HK-2 (cell line): ENCODE measurements at regions not wholly inside any gene's neighbourhood (a gene's known extent, or its start where the extent isn't known, plus 50 kb on each side); places are given as distances from the start of the nearest gene placed in this dataset.
"Not testable (repeated sequence)": the region's sequence is repeated elsewhere in the genome, so short reads cannot be mapped to it uniquely, and the experiment has no call there.

Experiments used
- DNase-seq: peaks from one replicate; pipeline ENCODE4 v3.0.0-alpha.2; 2018; ENCODE audit not compliant: unreplicated experiment

GRCh38 chrX:35221391-35221790 is 278.8 kb downstream of the FAM47B start:
- DNase-seq, result not testable (repeated sequence)

- no peak for DNase-seq
Observed at GRCh38 chrX:35244088-35244741, 301.6 kb downstream of the FAM47B start.

- no peak for DNase-seq
Observed at GRCh38 chrX:35244796-35245508, 302.4 kb downstream of the FAM47B start.

GRCh38 chrX:35251226-35251625 is 308.6 kb downstream of the FAM47B start:
- no peak for DNase-seq

GRCh38 chrX:35276115-35276514 is 333.5 kb downstream of the FAM47B start:
- no peak for DNase-seq

- DNase-seq, result no peak
Observed at GRCh38 chrX:35285289-35285962, 342.8 kb downstream of the FAM47B start.

GRCh38 chrX:35288657-35289056 is 346.1 kb downstream of the FAM47B start:
- DNase-seq, result no peak

GRCh38 chrX:35289952-35290351 is 347.4 kb downstream of the FAM47B start:
- no peak for DNase-seq

- DNase-seq, result no peak
Observed at GRCh38 chrX:35291013-35291412, 348.4 kb downstream of the FAM47B start.

GRCh38 chrX:35292522-35292921 is 349.9 kb downstream of the FAM47B start:
- DNase-seq, result no peak

GRCh38 chrX:35305037-35305436 is 362.4 kb downstream of the FAM47B start:
- DNase-seq, result not testable (repeated sequence)

GRCh38 chrX:35339796-35340195 is 397.2 kb downstream of the FAM47B start:
- DNase-seq, result no peak

- DNase-seq, result no peak
Observed at GRCh38 chrX:35340465-35340864, 397.9 kb downstream of the FAM47B start.

- DNase-seq, result no peak
Observed at GRCh38 chrX:35351212-35351611, 408.6 kb downstream of the FAM47B start.

- no peak for DNase-seq
Observed at GRCh38 chrX:35351795-35352483, 409.3 kb downstream of the FAM47B start.

- DNase-seq, result no peak
Observed at GRCh38 chrX:35357656-35358055, 415.1 kb downstream of the FAM47B start.

- DNase-seq, result no peak
Observed at GRCh38 chrX:35362866-35363265, 420.3 kb downstream of the FAM47B start.

GRCh38 chrX:35374116-35374515 is 424.0 kb upstream of the MAGEB16 start:
- DNase-seq, result no peak

- DNase-seq, result peak; percentile 1
Observed at GRCh38 chrX:35380808-35381700, 417.1 kb upstream of the MAGEB16 start.

GRCh38 chrX:35381709-35382108 is 416.4 kb upstream of the MAGEB16 start:
- not testable (repeated sequence) for DNase-seq

GRCh38 chrX:35382966-35383365 is 415.2 kb upstream of the MAGEB16 start:
- no peak for DNase-seq
